NOMO-1 treated with dmso at 0.1 percent for 144 hours (cell line): ENCODE measurements at regions not wholly inside any gene's neighbourhood (a gene's known extent, or its start where the extent isn't known, plus 50 kb on each side); places are given as distances from the start of the nearest gene placed in this dataset.

ENCODE experiments used
- DNase-seq: peaks from one replicate; lab custom pipeline; 2025; ENCODE audit not compliant: unreplicated experiment; lab: John Stamatoyannopoulos, UW

GRCh38 chr5:42898760-42899159, 87.1 kb upstream of the SELENOP start:
- no peak for DNase-seq

- DNase-seq, result no peak
Measured at GRCh38 chr5:42896523-42896922, 84.8 kb upstream of the SELENOP start.

GRCh38 chr5:42894057-42894456, 82.4 kb upstream of the SELENOP start:
- DNase-seq, result no peak

- DNase-seq, result peak; percentile 48
Measured at GRCh38 chr5:42889311-42889933, 77.7 kb upstream of the SELENOP start.

- DNase-seq, result no peak
Measured at GRCh38 chr5:42888771-42889170, 77.1 kb upstream of the SELENOP start.

- no peak for DNase-seq
Measured at GRCh38 chr5:42887575-42887974, 75.9 kb upstream of the SELENOP start.

- no peak for DNase-seq
Measured at GRCh38 chr5:42887097-42887496, 75.4 kb upstream of the SELENOP start.

- no peak for DNase-seq
Measured at GRCh38 chr5:42886635-42887034, 74.9 kb upstream of the SELENOP start.

GRCh38 chr5:42884326-42884725, 72.6 kb upstream of the SELENOP start:
- no peak for DNase-seq

GRCh38 chr5:42881416-42882117, 69.9 kb upstream of the SELENOP start:
- DNase-seq, result no peak

GRCh38 chr5:42880496-42881150, 68.9 kb upstream of the SELENOP start:
- DNase-seq, result no peak

GRCh38 chr5:42879291-42879690, 67.6 kb upstream of the SELENOP start:
- no peak for DNase-seq

GRCh38 chr5:42878550-42878949, 66.9 kb upstream of the SELENOP start:
- DNase-seq, result no peak

- no peak for DNase-seq
Measured at GRCh38 chr5:42878041-42878440, 66.3 kb upstream of the SELENOP start.

GRCh38 chr5:42877431-42877830, 65.7 kb upstream of the SELENOP start:
- DNase-seq, result no peak

GRCh38 chr5:42876375-42876844, 64.7 kb upstream of the SELENOP start:
- no peak for DNase-seq

GRCh38 chr5:42875785-42876374, 64.2 kb upstream of the SELENOP start:
- peak; percentile 83 for DNase-seq

- DNase-seq, result no peak
Measured at GRCh38 chr5:42875211-42875610, 63.5 kb upstream of the SELENOP start.

GRCh38 chr5:42874621-42875198, 63.0 kb upstream of the SELENOP start:
- DNase-seq, result no peak

GRCh38 chr5:42872865-42873264, 61.2 kb upstream of the SELENOP start:
- DNase-seq, result no peak

GRCh38 chr5:42870882-42871418, 59.3 kb upstream of the SELENOP start:
- no peak for DNase-seq
